ENCODE measurements at regions not wholly inside any gene's neighbourhood (a gene's known extent, or its start where the extent isn't known, plus 50 kb on each side); places are given as distances from the start of the nearest gene placed in this dataset.
A peak's percentile ranks its signal among the peaks of the same experiment; 100 is the strongest.
"Not testable (repeated sequence)": the region's sequence is repeated elsewhere in the genome, so short reads cannot be mapped to it uniquely, and the experiment has no call there.

GRCh38 chr7:125833839-125834238 lies 904.2 kb upstream of the POT1 start:
- no peak for DNase-seq

GRCh38 chr7:125830743-125831142 lies 901.1 kb upstream of the POT1 start:
- DNase-seq: peak in 1 of 3 experiments; percentile 39

- no peak for DNase-seq
Measured at GRCh38 chr7:125828153-125828700, 898.6 kb upstream of the POT1 start.

GRCh38 chr7:125823538-125823937 lies 893.9 kb upstream of the POT1 start:
- no peak for DNase-seq

- no peak for DNase-seq
Measured at GRCh38 chr7:125820495-125820894, 890.9 kb upstream of the POT1 start.

GRCh38 chr7:125814100-125814499 lies 884.5 kb upstream of the POT1 start:
- DNase-seq: no peak

- not testable (repeated sequence) for DNase-seq
Measured at GRCh38 chr7:125806491-125806890, 876.9 kb upstream of the POT1 start.

GRCh38 chr7:125804273-125804672 lies 874.6 kb upstream of the POT1 start:
- DNase-seq: no peak

DNA sequence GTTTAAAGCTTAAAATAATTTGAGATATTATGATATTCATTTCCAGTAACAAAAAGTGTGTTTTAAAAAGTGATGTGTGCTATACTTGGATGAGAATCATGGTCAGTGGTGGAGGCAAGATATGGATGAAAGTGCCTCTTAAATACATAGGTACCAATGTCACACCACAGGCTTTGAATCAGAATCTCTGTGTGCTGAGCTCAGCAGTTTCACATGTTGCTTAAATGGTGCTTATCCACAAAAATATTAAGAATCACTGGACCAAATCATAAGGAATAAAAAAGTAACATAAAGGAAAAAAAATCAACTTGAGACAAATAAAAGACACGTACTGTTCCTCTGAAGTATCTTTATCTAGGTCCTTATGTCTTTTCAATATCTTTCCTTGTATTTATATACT lies 850.5 kb upstream of the POT1 start:
- no peak for DNase-seq

- peak; percentile 44 to 68 (median 52) for DNase-seq
Measured at GRCh38 chr7:125775317-125775716, 845.7 kb upstream of the POT1 start.

DNA sequence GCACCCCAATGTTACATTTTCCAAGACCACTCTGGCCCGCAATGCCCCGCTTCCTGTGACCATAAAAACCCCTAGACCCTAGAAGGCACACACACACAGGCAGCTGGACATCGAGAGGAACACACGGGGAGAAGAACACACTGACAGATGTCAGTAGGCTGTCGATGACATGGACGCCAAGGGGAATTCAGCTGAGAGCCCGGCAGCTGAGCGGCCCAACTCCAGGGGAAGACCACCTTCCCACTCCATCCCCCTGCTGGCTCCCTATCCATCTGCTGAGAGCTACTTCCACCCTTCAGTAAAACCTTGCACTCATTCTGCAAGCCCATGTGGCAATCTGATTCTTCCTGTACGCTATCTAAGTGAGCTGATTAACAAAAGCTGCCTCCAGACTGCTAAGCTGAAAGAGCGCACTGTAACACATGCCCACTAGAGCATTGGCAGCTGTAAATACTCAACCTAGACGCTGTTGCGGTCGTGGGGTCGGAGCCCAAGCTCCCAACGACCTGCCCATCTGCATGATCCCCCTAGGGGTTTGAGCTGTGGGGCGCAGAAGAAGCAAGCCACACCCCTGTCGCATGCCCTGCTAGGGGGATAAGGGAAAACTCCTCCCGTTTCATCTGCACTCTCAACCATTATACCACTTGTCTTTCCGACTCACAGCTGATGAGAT lies 843.6 kb upstream of the POT1 start:
- peak in 1 of 3 experiments; percentile 83 for DNase-seq

- DNase-seq: no peak
Measured at GRCh38 chr7:125747966-125748365, 818.3 kb upstream of the POT1 start.

GRCh38 chr7:125746510-125746909 lies 816.9 kb upstream of the POT1 start:
- no peak for DNase-seq

- no peak for DNase-seq
Measured at GRCh38 chr7:125727215-125727614, 797.6 kb upstream of the POT1 start.

- peak in 1 of 3 experiments; percentile 50 for DNase-seq
Measured at GRCh38 chr7:125695626-125696025, 766.0 kb upstream of the POT1 start.

DNA sequence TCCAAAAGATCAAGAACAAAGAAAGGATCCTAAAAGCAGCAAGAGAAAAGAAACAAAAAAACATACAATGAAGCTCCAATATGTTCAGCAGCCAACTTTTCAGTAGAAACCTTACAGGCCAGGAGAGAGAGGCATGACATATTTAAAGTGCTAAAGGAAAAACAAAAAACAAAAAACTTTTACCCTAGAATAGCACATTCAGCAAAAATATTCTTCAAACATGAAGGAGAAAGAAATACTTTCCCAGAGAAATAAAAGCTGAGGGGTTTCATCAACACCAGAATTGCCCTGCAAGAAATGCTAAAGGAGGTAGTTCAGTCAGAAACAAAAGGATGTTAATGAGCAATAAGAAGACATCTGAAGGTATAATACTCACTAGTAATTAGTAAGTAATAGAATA lies 753.5 kb upstream of the POT1 start:
- no peak for DNase-seq

DNA sequence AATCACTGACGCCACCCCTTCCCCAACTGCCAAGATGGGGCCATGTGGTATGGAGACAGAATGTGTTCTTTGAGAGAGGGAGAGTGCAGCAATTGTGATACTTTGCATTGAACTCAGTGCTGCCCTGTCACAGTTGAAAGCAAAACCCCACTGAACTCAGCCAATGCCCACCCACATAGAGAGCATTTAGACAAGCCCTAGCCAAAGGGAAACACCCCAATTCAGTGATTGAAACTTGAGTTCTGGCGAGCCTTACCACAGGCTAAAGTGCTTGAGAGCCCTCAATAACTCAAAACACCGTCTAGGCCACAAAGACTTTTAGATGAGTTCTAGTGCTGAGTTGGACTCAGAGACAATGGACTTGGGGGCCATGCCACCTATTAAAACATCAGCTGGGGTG lies 751.9 kb upstream of the POT1 start:
- DNase-seq: no peak

DNA sequence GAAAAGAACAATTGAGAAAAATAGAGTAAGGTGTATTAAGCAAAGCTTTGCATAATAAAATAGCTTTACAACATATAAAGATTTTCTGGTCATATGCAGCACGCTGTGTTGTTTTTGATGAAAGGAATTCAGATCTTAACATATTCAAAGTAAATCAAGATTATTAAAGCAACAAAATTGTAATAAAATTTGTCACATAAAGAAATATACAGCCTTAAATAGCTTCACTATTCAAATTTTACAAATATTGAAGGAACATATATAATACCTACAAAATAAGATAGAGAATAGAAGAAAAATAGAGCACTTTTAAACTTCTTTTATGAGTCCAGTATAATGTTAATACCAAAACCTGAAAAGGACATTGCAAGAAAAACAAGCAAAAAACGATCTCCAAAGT lies 749.1 kb upstream of the POT1 start:
- no peak for DNase-seq

GRCh38 chr7:125675640-125676039 lies 746.0 kb upstream of the POT1 start:
- no peak for DNase-seq

DNA sequence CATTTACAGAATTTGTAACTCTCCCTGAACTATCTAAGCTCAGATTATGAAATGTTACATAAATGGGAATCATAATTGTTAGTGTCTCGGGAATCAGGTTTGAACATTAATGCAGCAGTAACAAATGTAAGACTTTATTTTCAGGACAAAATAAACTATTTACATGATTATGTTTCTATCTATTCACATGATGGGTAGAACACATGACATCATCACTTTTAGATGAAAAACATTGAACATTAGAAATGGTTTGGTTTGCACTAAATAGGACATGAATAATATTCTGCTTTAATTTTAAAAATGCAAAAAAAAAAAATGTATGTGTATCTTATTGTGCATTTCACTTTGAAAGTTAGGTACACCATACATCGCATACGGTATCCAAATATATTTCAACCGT lies 745.5 kb upstream of the POT1 start:
- no peak for DNase-seq

GRCh38 chr7:125670926-125671572 lies 741.4 kb upstream of the POT1 start:
- peak; percentile 17 to 66 (median 26) for DNase-seq

DNA sequence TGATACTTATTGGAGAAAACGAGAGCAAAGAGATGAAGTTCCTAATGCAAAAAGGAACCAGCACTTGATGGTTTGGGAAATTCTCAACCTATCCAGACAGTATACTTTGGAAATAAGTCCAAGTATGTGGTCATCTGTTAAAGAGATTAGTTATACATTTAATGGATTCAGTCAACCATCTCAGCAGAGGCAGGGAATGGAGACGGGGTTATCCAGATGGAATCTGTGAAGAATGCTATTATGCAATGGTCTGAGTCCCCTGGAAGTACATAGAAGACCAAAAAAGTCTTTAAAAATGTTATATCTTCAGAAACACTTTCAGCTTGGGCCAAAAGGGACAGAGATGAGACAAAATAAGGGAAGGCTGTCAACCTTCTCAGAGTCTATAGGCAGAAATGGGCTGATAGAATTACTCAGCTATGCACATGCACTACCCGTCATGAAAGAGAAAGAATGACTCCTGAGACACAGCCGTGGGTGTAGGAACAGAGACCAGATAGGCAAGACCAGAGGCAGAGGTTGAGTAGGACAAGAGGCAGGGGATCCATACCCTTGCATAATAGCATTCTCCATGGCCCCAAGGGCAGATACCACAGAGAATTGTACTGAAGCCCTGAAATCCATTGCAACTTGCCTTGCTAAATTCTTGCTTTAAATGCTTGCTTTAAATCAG lies 738.8 kb upstream of the POT1 start:
- DNase-seq: no peak

DNA sequence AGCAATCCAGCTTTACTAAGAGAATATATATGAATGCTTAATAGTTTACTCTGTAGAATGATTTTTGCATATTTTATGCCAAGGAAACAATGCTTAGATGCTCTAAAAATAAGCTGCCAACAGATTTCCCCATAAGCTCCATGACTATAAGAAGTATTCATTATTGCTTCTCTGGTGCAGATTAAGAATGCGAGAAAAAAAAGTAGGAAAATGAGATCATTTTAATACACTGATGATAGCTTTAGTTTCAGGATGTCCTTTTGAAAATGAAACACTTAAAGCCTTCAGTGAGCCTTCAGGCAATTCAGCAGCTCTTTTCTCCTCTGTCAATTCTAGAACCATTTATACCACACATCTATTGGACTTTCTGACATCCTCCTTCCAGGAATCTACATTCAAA lies 735.0 kb upstream of the POT1 start:
- no peak for DNase-seq

GRCh38 chr7:125663961-125664360 lies 734.3 kb upstream of the POT1 start:
- DNase-seq: no peak
